Endothelial cell of umbilical vein (primary cell): ENCODE measurements at regions not wholly inside any gene's neighbourhood (a gene's known extent, or its start where the extent isn't known, plus 50 kb on each side); places are given as distances from the start of the nearest gene placed in this dataset.

Experiments
- BruUV-seq: library from RNA; stranded (reverse); fragments of 400-500 nt; replicated peaks from 2 replicates; lab custom pipeline; 2021; lab: Mats Ljungman, UMichigan
- CTCF ChIA-PET: fragments of 300-600, 350-600 bp; sonication (Branson Sonifier 250); formaldehyde crosslinking; loops from one replicate; lab custom pipeline; 2021; ENCODE audit warnings: antibody characterized with exemption, inconsistent platforms; lab: Charles Lee
- POLR2A ChIA-PET: fragments of 300-600, 350-600 bp; sonication (Branson Sonifier 250); formaldehyde crosslinking; loops from one replicate; lab custom pipeline; 2021; ENCODE audit warnings: antibody characterized with exemption, inconsistent platforms; lab: Charles Lee
- DNase-seq: peaks from one replicate; pipeline ENCODE4 v3.0.0-alpha.2; 2011; ENCODE audit warnings: low read depth, low spot score
- FAIRE-seq: peaks from 2 replicates; lab custom pipeline; 2011; peaks lifted over from hg19 to GRCh38; lab: Jason Lieb, UNC
- H2AFZ ChIP-seq: 2 replicates; pipeline ENCODE4 v1.6.0; 2012; ENCODE audit warnings: low read depth, low read length, control low read depth, inconsistent platforms
- H3K27ac ChIP-seq: 2 replicates; pipeline ENCODE4 v1.5.1; 2011; ENCODE audit warnings: low read depth, mild to moderate bottlenecking, control low read depth, low read length, moderate library complexity; ENCODE audit not compliant: insufficient read depth
- H3K27me3 ChIP-seq, 2 experiments: 2 replicates each; pipeline versions ENCODE4 v1.6.0 to v1.6.1; 2011; ENCODE audit warnings: low read length in 2 of 2, mixed read lengths in 1 of 2; ENCODE audit not compliant: control insufficient read depth in 2 of 2, insufficient read depth in 2 of 2
- H3K36me3 ChIP-seq, 2 experiments: 2 replicates in 1 of 2; 3 replicates in 1 of 2; pipeline ENCODE4 v1.5.1; 2011; ENCODE audit warnings: low read length in 2 of 2, mild to moderate bottlenecking in 1 of 2, moderate library complexity in 1 of 2; ENCODE audit not compliant: control insufficient read depth in 2 of 2, insufficient read depth in 2 of 2; ENCODE audit errors: extremely low read depth in 1 of 2
- H3K4me1 ChIP-seq: 3 replicates; pipeline ENCODE4 v1.5.1; 2011; ENCODE audit warnings: mild to moderate bottlenecking, low read length; ENCODE audit not compliant: control insufficient read depth, insufficient read depth; ENCODE audit errors: extremely low read depth
- H3K4me2 ChIP-seq: 2 replicates; pipeline ENCODE4 v1.6.1; 2011; ENCODE audit warnings: low read length, control low read depth, mixed read lengths; ENCODE audit not compliant: insufficient read depth
- H3K4me3 ChIP-seq, 3 experiments: fragments of 200-600 bp in 1 of 3; sonication (generic), shearing (Covaris generic) in 1 of 3; replicated peaks in 1 of 3; 2 replicates each; pipeline ENCODE4 v1.5.1; 2011 to 2016; ENCODE audit warnings: control low read depth in 3 of 3, low read length in 3 of 3, mild to moderate bottlenecking in 2 of 3, inconsistent platforms in 1 of 3, low read depth in 1 of 3, moderate library complexity in 1 of 3; ENCODE audit not compliant: insufficient read depth in 1 of 3
- H3K79me2 ChIP-seq: 2 replicates; pipeline ENCODE4 v1.6.0; 2012; ENCODE audit warnings: low read length, inconsistent platforms; ENCODE audit not compliant: control insufficient read depth, insufficient read depth
- H3K9ac ChIP-seq: replicated peaks from 2 replicates; pipeline ENCODE3; 2011; ENCODE audit warnings: low read length, control low read depth; ENCODE audit not compliant: insufficient read depth; ENCODE audit errors: extremely low read depth
- H3K9me1 ChIP-seq: replicated peaks from 3 replicates; pipeline ENCODE4 v1.6.0; 2011; ENCODE audit warnings: mild to moderate bottlenecking, low read length; ENCODE audit not compliant: control insufficient read depth, insufficient read depth; ENCODE audit errors: extremely low read depth
- H3K9me3 ChIP-seq: replicated peaks from 2 replicates; pipeline ENCODE4 v1.5.1; 2012; ENCODE audit warnings: low read length, inconsistent platforms; ENCODE audit not compliant: control insufficient read depth, insufficient read depth
- H4K20me1 ChIP-seq: replicated peaks from 2 replicates; pipeline ENCODE3; 2011; ENCODE audit warnings: mild to moderate bottlenecking, low read length; ENCODE audit not compliant: control insufficient read depth, insufficient read depth; ENCODE audit errors: extremely low read depth
- EZH2 ChIP-seq: IDR thresholded peaks from 2 replicates; pipeline ENCODE4 v1.6.1; 2012; ENCODE audit warnings: borderline replicate concordance, low read depth, mild to moderate bottlenecking, moderate library complexity, low read length, inconsistent platforms; ENCODE audit not compliant: severe bottlenecking
- FOS ChIP-seq: IDR thresholded peaks from 2 replicates; pipeline ENCODE4 v1.6.1; 2011; ENCODE audit warnings: mild to moderate bottlenecking, low read length, moderate library complexity, borderline replicate concordance; ENCODE audit not compliant: insufficient read depth
- GATA2 ChIP-seq: IDR thresholded peaks from 2 replicates; pipeline ENCODE4 v1.7.0; 2011; ENCODE audit warnings: low read depth, mild to moderate bottlenecking, moderate library complexity, mixed read lengths, low read length; ENCODE audit not compliant: insufficient read length, insufficient read depth
- JUN ChIP-seq: IDR thresholded peaks from 2 replicates; pipeline ENCODE4 v1.6.1; 2011; ENCODE audit warnings: borderline replicate concordance, low read depth; ENCODE audit not compliant: insufficient read length, insufficient read depth
- MYC ChIP-seq: IDR thresholded peaks from one replicate; pipeline ENCODE4 v1.6.1; 2011; ENCODE audit warnings: mild to moderate bottlenecking, low read depth, low read length
- POLR2A ChIP-seq: IDR thresholded peaks from 2 replicates; pipeline ENCODE4 v1.6.1; 2012; ENCODE audit warnings: low read depth, mild to moderate bottlenecking, control low read depth, low read length
- POLR2AphosphoS5 ChIP-seq: IDR thresholded peaks from 2 replicates; pipeline ENCODE4 v1.6.1; 2012; ENCODE audit warnings: low read depth, mild to moderate bottlenecking, control low read depth, low read length, moderate library complexity; ENCODE audit not compliant: insufficient read depth
- dilution Hi-C: fragments of 300-500 bp; cut with MboI; formaldehyde crosslinking; loops from one replicate; pipeline ENCODE4 v1.15.0; 2019; ENCODE audit warnings: low sequenced_read_pairs; ENCODE audit not compliant: extremely low pct_ligation_motif_present
- intact Hi-C: fragments of 100-400 bp; cut with micrococcal nuclease; formaldehyde crosslinking; loops from one replicate; pipeline ENCODE4 v1.10.0; 2022
- TF ChIP-seq, protein P1 (sequence below): IDR thresholded peaks from 2 replicates; pipeline ENCODE4 v1.6.1; 2011; ENCODE audit not compliant: insufficient read depth, insufficient read length
- TF ChIP-seq, protein P2 (sequence below), 2 donors: IDR thresholded peaks; 1 replicate in 1 of 2; 2 replicates in 1 of 2; pipeline ENCODE4 v1.5.1; 2011; ENCODE audit warnings: low read length in 2 of 2, mild to moderate bottlenecking in 2 of 2, moderate library complexity in 2 of 2, control low read depth in 1 of 2, inconsistent platforms in 1 of 2, low read depth in 1 of 2; ENCODE audit not compliant: insufficient read depth in 1 of 2; ENCODE audit errors: extremely low read depth in 1 of 2

DNA sequence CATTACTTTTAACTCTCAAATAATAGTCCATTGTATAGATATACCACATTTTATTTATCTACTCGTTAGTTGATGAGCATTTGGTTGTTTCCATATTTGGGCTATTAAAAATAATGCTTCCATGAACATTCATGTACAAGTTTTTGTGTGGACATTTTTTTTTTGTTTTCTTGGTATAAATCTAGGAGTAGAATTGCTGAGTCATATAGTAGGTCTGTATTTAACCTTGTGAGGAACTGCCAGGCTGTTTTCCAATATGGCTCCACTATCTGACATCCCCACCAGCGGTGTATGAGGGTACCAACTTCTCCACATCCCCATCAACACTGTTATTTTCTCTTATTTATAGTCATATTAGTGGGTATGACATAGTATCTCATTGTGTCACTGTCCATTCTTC lies 143.1 kb downstream of the RAP2A start:
- no TSS peak for BruUV-seq
- H3K27me3 ChIP-seq = peaks cover 0 to 4% of the 10 kb centered on the region in 2 experiments
- no peaks in the 10 kb centered on the region for H3K9me3 ChIP-seq
- FAIRE-seq (no peak), DNase-seq (no peak)
- ChIA-PET POLR2A (no interaction called here), CTCF (no interaction called here)
- H3K9ac ChIP-seq = no peak overlapping the region
- no peaks in the 10 kb centered on the region for H3K36me3 ChIP-seq
- no peak for TF ChIP-seq JUN
- TF ChIP-seq GATA2 = no peak
- TF ChIP-seq MYC = no peak
- H4K20me1 ChIP-seq = no peaks in the 10 kb centered on the region
- H3K4me3 ChIP-seq = no peak overlapping the region
- H3K79me2 ChIP-seq = no peaks in the 10 kb centered on the region
- dilution Hi-C loops = no loop called here
- intact Hi-C loops = no loop called here
- no peaks in the 10 kb centered on the region for H3K4me1 ChIP-seq
- H3K27ac ChIP-seq = no peak overlapping the region
- no peak overlapping the region for H3K4me2 ChIP-seq
- H2AFZ ChIP-seq = no peak overlapping the region
- H3K9me1 ChIP-seq = no peaks in the 10 kb centered on the region

DNA sequence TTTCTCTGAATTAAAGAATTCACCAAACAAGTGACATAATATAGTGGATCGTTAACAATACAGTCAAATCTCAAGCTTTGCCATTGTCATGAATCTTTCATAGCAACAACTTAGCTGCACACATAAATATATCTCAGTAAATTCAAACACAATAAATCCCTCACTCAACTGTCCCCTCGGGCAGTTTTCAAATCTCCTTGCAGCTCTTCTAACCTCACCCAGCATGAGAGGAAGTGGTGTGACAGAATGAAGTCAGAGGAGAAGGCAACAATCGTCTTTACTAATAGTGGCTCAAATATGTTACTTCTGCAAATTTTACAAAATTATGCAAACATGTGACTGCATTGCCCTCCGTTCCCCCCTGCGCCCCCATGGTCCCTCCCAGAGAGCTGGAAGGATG lies 148.2 kb downstream of the RAP2A start:
- POLR2A ChIA-PET = no interaction called here
- DNase-seq (no peak), FAIRE-seq (no peak)
- CTCF ChIA-PET = interaction anchor here (1.2 kb wide), 1 partner anchor 155 kb away, joined by 3 read pairs; no protein-coding TSS in a partner anchor
- no peaks in the 10 kb centered on the region for H3K4me1 ChIP-seq
- no peak overlapping the region for H3K9ac ChIP-seq
- H3K4me2 ChIP-seq = no peak overlapping the region
- no peaks in the 10 kb centered on the region for H4K20me1 ChIP-seq
- peaks cover 3 to 10% of the 10 kb centered on the region in 2 experiments for H3K27me3 ChIP-seq
- no peaks in the 10 kb centered on the region for H3K9me3 ChIP-seq
- no peak overlapping the region for H3K27ac ChIP-seq
- TF ChIP-seq FOS (no peak), GATA2 (no peak), POLR2AphosphoS5 (no peak), EZH2 (no peak), JUN (no peak), MYC (no peak), POLR2A (no peak)
- TF ChIP-seq, protein P1, sequence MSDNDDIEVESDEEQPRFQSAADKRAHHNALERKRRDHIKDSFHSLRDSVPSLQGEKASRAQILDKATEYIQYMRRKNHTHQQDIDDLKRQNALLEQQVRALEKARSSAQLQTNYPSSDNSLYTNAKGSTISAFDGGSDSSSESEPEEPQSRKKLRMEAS = no peak
- TF ChIP-seq, protein P2, sequence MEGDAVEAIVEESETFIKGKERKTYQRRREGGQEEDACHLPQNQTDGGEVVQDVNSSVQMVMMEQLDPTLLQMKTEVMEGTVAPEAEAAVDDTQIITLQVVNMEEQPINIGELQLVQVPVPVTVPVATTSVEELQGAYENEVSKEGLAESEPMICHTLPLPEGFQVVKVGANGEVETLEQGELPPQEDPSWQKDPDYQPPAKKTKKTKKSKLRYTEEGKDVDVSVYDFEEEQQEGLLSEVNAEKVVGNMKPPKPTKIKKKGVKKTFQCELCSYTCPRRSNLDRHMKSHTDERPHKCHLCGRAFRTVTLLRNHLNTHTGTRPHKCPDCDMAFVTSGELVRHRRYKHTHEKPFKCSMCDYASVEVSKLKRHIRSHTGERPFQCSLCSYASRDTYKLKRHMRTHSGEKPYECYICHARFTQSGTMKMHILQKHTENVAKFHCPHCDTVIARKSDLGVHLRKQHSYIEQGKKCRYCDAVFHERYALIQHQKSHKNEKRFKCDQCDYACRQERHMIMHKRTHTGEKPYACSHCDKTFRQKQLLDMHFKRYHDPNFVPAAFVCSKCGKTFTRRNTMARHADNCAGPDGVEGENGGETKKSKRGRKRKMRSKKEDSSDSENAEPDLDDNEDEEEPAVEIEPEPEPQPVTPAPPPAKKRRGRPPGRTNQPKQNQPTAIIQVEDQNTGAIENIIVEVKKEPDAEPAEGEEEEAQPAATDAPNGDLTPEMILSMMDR (IDR thresholded peaks at IDR 0.05; ENCODE audit: extremely low read depth in 1 of 2, insufficient read depth in 1 of 2, low read depth in 1 of 2, low read length in 2 of 2) = no peak
- no peaks in the 10 kb centered on the region for H3K79me2 ChIP-seq
- no TSS peak for BruUV-seq
- no peak overlapping the region for H3K4me3 ChIP-seq
- no peaks in the 10 kb centered on the region for H3K9me1 ChIP-seq
- no peaks in the 10 kb centered on the region for H3K36me3 ChIP-seq
- dilution Hi-C loops = no loop called here
- no peak overlapping the region for H2AFZ ChIP-seq
- intact Hi-C loops = no loop called here
